Heart left ventricle (tissue), 13 donors: ENCODE measurements at regions not wholly inside any gene's neighbourhood (a gene's known extent, or its start where the extent isn't known, plus 50 kb on each side); places are given as distances from the start of the nearest gene placed in this dataset.

ENCODE experiments used
- POLR2A ChIP-seq, 2 donors: fragments of 450-650 bp; IDR thresholded peaks; one replicate each; pipeline ENCODE4 v1.6.1; 2017; ENCODE audit warnings: antibody characterized with exemption in 2 of 2, mild to moderate bottlenecking in 2 of 2, moderate library complexity in 2 of 2
- TF ChIP-seq, protein P1 (sequence below), 12 donors: fragments of 200-600 bp; sonication (generic) in 4 of 12; IDR thresholded peaks; one replicate each; pipeline versions ENCODE4 v1.5.0 to v1.8.0; 2018 to 2022; ENCODE audit warnings: antibody characterized with exemption in 12 of 12, mild to moderate bottlenecking in 5 of 12
- donor health status: ischemic (EF 13 %, LVEDD 7.1; RV severe dilation, severe dysfunction).
- donor health status: DM: no; HTN: yes; CAD: no.
- donor health status: DM: no; HTN: no; CAD: no.
- donor health status: ischemic (EF 25% LVEDD 6.9; RV normal size, moderate dysfunction).
- donor health status: ischemic (EF 25% LVEDD 5.7; RV mildly dilated, moderate dysfunction).
- donor health status: ischemic (EF 35%, LVEDD 5.7; RV mildly dilated, moderate dysfunction).
- donor health status: nonischemic (EF 11% LVEDD 7.7; RV severe dilation, severe dysfunction).
- donor health status: DM: yes; HTN: yes; CAD: no.
- donor health status: PGD.
- donor health status: ischemic (EF 29% LVEDD 5.4; RV normal size, mild dysfunction).
- donor health status: nonischemic (EF 23%, LVEDD 6.1; RV moderate dilation, normal function).

DNA sequence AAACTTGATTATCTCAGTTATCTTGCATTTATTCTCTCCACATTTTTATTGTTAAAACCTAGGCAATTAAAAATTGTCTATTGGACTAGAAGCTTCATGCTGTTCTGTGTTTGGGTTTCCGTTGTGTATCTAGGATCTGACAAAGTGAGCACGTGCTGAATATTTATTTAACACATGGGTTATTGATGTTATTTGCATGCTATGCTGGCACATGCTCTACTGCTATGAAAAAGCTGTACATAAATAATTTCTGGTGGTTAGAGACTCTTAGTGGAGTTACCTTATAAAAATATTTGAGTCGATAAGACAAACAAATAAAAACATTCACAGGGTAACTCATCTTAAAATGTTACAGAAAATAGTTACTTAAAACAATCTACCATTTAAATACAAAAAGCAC is 1769.7 kb downstream of the MRPL39 start:
- TF ChIP-seq, protein P1, sequence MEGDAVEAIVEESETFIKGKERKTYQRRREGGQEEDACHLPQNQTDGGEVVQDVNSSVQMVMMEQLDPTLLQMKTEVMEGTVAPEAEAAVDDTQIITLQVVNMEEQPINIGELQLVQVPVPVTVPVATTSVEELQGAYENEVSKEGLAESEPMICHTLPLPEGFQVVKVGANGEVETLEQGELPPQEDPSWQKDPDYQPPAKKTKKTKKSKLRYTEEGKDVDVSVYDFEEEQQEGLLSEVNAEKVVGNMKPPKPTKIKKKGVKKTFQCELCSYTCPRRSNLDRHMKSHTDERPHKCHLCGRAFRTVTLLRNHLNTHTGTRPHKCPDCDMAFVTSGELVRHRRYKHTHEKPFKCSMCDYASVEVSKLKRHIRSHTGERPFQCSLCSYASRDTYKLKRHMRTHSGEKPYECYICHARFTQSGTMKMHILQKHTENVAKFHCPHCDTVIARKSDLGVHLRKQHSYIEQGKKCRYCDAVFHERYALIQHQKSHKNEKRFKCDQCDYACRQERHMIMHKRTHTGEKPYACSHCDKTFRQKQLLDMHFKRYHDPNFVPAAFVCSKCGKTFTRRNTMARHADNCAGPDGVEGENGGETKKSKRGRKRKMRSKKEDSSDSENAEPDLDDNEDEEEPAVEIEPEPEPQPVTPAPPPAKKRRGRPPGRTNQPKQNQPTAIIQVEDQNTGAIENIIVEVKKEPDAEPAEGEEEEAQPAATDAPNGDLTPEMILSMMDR (IDR thresholded peaks at IDR 0.05): no peak
- no peak for TF ChIP-seq POLR2A (IDR thresholded peaks at IDR 0.05)
